ENCODE measurements at regions not wholly inside any gene's neighbourhood (a gene's known extent, or its start where the extent isn't known, plus 50 kb on each side); places are given as distances from the start of the nearest gene placed in this dataset.

- Histone ChIP-seq H4K91ac (ENCODE audit: insufficient read length, low read depth, low read length) (no peak overlapping the region), H3K18ac (ENCODE audit: insufficient read length, low read depth, low read length) (no peak overlapping the region), H3K23me2 (ENCODE audit: insufficient read length, low read depth, low read length, poor library complexity, severe bottlenecking) (no peaks in the 10 kb centered on the region), H2BK120ac (ENCODE audit: low read depth, low read length, poor library complexity, severe bottlenecking) (no peak overlapping the region), H3K27me3 (ENCODE audit: insufficient read depth, low read length) (no peaks in the 10 kb centered on the region), H3K14ac (ENCODE audit: insufficient read depth, low read length) (no peak overlapping the region), H2BK20ac (ENCODE audit: low read depth, low read length, poor library complexity, severe bottlenecking) (no peak overlapping the region), H2BK12ac (ENCODE audit: insufficient read length, low read depth, low read length) (no peak overlapping the region), H3K79me1 (ENCODE audit: insufficient read depth, low read depth, low read length, poor library complexity, severe bottlenecking) (no peaks in the 10 kb centered on the region), H3K4me2 (ENCODE audit: insufficient read depth, insufficient read length, low read length) (no peak overlapping the region), H4K5ac (ENCODE audit: insufficient read length, low read depth, low read length) (no peak overlapping the region), H3K9ac (ENCODE audit: extremely low read depth, insufficient read length, low read length) (no peak overlapping the region), H4K8ac (replicated peaks; ENCODE audit: insufficient read length, low read depth, low read length) (no peak overlapping the region), H2BK15ac (ENCODE audit: low read depth, low read length) (no peak overlapping the region), H3K23ac (ENCODE audit: insufficient read length, low read depth, low read length) (no peak overlapping the region), H2AK5ac (ENCODE audit: insufficient read length, low read length) (no peak overlapping the region), H2AFZ (ENCODE audit: low read length) (no peak overlapping the region), H3K4ac (ENCODE audit: low read depth, low read length) (no peak overlapping the region), H2BK5ac (ENCODE audit: insufficient read length, low read length) (no peak overlapping the region), H3K56ac (ENCODE audit: insufficient read length, low read depth, low read length) (no peak overlapping the region), H3K4me1 (ENCODE audit: insufficient read depth, low read length) (no peaks in the 10 kb centered on the region), H3K27ac (ENCODE audit: insufficient read length, low read depth, low read length) (no peak overlapping the region), H3K79me2 (ENCODE audit: insufficient read depth, low read length) (no peaks in the 10 kb centered on the region), H4K20me1 (ENCODE audit: control insufficient read depth, insufficient read depth, insufficient read length) (no peaks in the 10 kb centered on the region), H3T11ph (ENCODE audit: low read length) (no peak overlapping the region), H3K9me3 (ENCODE audit: control insufficient read depth, low read depth, low read length) (no peaks in the 10 kb centered on the region)
- no peak for TF ChIP-seq CTCF (conservative IDR thresholded peaks at IDR 0.05)
- Mint-ChIP-seq H3K36me3 (ENCODE audit: insufficient read depth in 1 of 3, low read depth in 3 of 3) (no peaks in the 10 kb centered on the region), H3K9me3 (no peaks in the 10 kb centered on the region; a peak in 1 of 5 replicates), H3K27me3 (ENCODE audit: low read depth) (no peaks in the 10 kb centered on the region), H3K4me3 (no peak overlapping the region), H3K4me1 (peaks cover 0 to 7% of the 10 kb centered on the region in 2 experiments; a peak in 1 of 4 replicates), H3K27ac (no peak overlapping the region)
- no peak for DNase-seq
- no CpG with 5 or more reads among the region's 2 CpGs for WGBS (ENCODE audit: extremely low coverage, insufficient read length, low lambda C conversion rate)
These were observed 464.5 kb upstream of the PRICKLE1 start for GRCh38 chr12:43054085-43054484.
